ENCODE measurements at regions not wholly inside any gene's neighbourhood (a gene's known extent, or its start where the extent isn't known, plus 50 kb on each side); places are given as distances from the start of the nearest gene placed in this dataset.
A peak's percentile ranks its signal among the peaks of the same experiment; 100 is the strongest.
"Not testable (repeated sequence)": the region's sequence is repeated elsewhere in the genome, so short reads cannot be mapped to it uniquely, and the experiment has no call there.

DNA sequence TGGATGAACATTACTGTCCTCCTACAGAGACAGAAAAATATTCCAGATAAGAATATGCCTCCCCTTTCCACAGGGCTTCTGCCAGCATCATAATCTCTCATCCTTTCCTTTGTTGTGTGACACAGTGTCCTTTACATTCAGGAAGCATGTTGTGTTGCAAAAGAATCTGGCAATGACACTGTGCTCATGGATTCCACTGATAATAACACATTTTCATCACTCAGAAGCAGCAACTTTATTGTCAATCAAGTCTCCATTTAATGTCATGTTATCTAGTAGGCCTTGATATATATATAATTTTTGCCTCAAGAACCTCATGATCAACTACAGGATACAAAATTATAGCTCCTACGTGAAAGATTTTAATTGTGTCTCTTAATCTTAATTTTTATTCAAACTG, 833.9 kb downstream of the FSTL5 start:
- DNase-seq (ENCODE audit: extremely low read depth in 1 of 11, low read depth in 9 of 11, low spot score in 4 of 11), result no peak

DNA sequence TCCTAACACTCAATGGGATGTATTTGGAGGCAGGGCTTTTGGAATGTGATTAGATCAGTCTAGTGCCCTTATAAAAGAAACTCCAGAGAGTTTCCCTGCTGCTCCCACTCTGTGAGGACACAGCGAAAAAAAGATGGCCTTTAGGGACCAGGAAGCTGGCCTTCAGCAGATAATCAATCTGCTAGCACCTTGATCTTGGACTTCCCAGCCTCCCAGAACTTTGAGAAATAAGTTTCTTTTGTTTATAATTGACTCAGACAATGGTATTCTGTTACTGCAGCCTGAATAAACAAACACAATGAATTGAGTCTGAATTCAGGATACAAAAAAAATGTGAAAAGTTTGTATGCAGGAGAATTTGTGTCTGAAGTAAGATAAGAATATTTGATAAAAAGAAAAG, 842.1 kb downstream of the FSTL5 start:
- no peak for DNase-seq (ENCODE audit: extremely low read depth in 1 of 11, low read depth in 9 of 11, low spot score in 4 of 11)

DNA sequence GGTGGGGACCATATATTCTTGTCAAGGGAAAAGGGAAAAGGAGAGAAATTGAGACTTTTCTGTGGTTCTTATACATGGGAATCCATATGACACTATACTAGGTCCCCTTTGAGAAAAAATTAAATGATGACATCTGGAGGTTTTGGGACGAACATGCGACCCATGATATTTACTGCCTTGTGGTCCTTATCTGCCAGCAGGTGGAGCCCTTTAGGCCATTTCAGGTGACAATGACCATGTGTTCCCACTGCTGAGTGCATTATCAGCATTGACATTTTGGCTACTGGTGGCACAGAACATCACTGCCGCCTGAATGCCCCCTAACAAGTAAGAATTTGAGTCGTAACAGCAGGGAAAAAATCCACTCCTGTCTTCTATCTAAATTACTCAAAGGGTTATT, 843.4 kb downstream of the FSTL5 start:
- DNase-seq (ENCODE audit: extremely low read depth in 1 of 11, low read depth in 9 of 11, low spot score in 4 of 11), result peak in 2 of 11 donors; percentile 3 to 6

DNA sequence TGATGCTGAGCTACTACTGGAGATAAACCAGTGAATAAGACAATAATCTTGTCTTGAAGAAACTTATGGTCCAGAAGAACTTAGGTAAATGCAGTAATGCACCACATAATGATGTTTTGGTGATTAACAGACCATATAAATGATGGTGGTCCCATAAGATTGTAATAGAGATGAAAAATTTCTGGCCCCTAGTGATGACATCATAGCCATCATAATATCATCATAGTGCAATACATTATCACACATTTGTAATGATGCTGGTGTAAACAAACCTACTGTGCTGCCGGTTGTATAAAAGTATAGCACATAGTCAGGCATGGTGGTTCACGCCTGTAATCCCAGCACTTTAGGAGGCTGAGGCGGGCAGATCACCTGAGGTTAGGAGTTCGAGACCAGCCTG, 846.8 kb downstream of the FSTL5 start:
- no peak for DNase-seq (ENCODE audit: extremely low read depth in 1 of 11, low read depth in 9 of 11, low spot score in 4 of 11)

DNA sequence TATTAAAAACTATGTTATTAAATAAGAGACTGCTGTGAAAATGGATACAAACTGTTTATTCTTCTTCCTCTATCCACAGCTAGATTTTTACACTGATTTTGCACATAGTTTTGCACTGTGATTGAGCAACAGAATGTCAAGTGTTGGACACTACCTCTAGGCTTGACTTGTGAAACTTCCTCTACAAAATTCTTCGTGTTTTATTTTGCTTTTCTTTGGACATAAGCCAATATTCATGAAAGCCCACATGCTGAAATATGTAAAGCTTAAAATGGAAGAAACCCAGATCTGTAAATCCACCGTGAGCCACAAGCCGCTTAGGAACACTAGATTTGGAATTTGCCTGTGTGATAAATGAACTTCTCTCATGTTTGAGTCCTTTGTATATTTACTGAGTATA, 849.4 kb downstream of the FSTL5 start:
- DNase-seq (ENCODE audit: extremely low read depth in 1 of 11, low read depth in 9 of 11, low spot score in 4 of 11), result no peak

DNA sequence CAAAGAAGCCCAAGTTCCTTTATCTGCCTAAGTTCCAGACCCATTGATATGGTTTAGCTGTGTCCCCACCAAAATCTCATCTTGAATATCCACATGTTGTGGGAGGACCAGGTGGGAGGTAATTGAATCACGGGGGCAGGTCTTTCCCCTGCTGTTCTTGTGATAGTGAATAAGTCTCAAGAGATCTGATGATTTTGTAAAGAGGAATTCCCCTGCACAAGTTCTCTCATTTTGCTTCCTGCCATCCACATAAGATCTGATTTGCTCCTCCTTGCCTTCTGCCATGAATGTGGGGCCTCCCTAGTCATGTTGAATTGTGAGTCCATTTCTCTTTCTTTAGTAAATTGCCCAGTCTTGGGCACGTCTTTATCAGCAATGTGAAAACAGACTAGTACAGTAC, 860.2 kb downstream of the FSTL5 start:
- no peak for DNase-seq (ENCODE audit: extremely low read depth in 1 of 11, low read depth in 9 of 11, low spot score in 4 of 11)

DNA sequence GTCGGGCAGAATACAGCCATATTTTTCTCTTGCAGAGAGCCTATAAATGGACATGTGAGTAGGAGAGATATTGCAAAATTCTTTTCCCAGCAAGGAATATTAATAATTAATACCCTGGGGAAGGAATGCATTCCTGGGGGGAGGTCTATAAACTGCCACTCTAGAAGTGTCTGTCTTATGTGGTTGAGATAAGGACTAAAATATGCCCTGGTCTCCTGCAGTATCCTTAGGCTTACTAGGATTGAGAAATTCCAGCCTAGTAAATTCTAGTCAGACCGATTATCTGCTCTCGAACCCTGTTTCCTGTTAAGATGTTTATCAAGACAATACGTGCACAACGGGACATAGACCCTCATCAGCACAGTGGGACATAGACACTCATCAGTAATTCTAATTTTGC, 872.6 kb downstream of the FSTL5 start:
- no peak for DNase-seq (ENCODE audit: extremely low read depth in 1 of 11, low read depth in 9 of 11, low spot score in 4 of 11)

DNA sequence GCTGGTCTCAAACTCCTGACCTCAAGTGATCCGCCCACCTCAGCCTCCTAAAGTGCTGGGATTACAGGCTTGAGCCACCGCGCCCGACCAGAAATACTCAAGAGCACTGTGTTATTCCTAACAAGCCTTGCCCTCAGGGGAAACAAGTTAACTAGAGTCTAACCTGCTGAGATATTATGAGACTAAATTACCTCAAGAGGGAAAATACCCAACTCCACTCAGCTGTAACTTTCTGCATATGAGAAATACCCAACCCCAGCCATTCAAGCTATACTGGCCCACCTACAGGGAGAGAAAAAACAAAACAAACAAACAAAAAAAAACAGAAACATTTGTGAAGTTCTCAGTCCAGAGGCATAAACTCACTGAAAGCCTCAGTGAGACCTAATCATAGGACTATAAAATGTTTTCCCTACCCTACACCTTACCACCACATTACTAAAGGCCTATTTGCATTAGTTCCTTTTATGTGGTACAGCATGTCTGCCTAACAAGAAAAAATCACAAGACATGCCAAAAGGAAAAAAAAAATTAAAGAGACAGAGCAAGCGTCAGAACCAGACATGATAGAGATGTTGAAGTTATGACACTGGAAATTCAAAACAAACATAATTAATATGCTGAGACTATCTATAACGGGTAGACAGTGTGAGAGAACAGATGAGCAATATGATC, 876.0 kb downstream of the FSTL5 start:
- no peak for DNase-seq (ENCODE audit: extremely low read depth in 1 of 11, low read depth in 9 of 11, low spot score in 4 of 11)

DNA sequence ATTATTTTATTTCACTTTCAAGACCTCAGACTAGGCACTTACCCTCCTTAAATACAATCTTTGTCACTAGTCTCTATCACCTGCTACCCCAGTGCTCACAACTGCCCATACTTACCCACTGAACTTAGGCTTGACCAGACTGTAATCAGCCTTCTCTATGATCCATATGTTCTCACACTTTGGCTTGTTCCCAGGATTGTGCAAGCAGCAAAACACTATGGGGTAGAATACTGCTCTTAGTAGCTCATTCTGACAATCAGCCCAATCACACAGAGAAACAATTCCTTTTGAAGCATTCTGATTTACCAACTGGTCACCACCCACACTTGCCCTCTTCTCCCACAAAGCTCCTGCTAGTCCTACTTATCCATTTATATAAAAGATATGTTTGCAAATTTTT, 878.3 kb downstream of the FSTL5 start:
- no peak for DNase-seq (ENCODE audit: extremely low read depth in 1 of 11, low read depth in 9 of 11, low spot score in 4 of 11)

DNA sequence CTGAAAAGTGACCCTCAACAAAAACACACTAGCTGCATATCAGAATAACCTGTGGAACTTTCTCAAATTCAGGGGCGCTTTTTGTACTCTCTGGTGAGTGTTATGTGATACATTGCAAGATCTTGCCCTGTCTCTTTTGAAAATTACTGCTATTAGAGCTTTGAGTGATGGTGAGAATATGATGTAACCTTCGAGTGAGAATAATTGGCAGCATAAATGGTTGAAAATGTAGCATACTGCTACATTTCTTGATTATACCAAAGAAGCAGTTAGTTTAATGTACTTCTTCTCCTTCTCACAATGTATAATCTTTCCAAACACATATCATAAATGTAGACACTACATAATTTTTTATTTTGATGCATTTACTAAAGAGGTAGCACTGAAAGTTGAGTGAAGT, 882.9 kb downstream of the FSTL5 start:
- no peak for DNase-seq (ENCODE audit: extremely low read depth in 1 of 11, low read depth in 9 of 11, low spot score in 4 of 11)

DNA sequence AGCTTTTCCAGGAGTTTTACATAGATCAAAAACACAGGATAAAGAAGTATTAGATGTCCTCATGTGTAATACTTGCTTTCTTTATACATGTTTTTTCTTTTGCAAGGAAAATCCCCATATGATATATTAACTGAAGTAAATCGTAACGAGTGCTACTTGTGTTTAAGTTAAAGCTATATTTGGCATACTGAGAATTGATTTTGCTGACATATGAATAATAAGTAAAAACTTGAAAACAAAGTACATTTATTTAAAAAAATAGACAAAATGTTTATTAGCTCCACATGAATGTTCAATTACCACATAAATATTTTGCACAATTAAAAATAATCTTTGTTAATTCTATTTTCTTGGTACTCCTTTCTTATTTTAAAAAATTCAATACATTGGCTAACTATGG, 884.7 kb downstream of the FSTL5 start:
- no peak for DNase-seq (ENCODE audit: extremely low read depth in 1 of 11, low read depth in 9 of 11, low spot score in 4 of 11)

DNA sequence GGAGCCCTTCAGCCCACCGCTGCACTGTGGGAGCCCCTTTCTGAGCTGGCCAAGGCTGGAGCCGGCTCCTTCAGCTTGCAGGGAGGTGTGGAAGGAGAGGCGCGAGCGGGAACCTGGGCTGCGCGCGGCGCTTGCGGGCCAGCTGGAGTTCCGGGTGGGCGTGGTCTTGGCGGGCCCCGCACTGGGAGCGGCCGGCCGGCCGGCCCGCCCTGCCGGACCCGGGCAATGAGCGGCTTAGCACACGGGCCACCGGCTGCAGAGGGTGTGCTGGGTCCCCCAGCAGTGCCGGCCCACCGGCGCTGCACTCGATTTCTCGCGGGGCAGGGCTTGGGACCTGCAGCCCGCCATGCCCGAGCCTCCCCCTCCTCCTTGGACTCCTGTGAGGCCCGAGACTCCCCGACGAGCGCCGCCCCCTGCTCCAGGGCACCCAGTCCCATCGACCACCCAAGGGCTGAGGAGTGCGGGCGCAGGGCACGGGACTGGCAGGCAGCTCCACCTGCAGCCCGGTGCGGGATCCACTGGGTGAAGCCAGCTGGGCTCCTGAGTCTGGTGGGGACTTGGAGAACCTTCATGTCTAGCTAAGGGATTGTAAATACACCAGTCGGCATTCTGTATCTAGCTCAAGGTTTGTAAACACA, 886.5 kb downstream of the FSTL5 start:
- DNase-seq (ENCODE audit: extremely low read depth in 1 of 11, low read depth in 9 of 11, low spot score in 4 of 11), result not testable (repeated sequence)

DNA sequence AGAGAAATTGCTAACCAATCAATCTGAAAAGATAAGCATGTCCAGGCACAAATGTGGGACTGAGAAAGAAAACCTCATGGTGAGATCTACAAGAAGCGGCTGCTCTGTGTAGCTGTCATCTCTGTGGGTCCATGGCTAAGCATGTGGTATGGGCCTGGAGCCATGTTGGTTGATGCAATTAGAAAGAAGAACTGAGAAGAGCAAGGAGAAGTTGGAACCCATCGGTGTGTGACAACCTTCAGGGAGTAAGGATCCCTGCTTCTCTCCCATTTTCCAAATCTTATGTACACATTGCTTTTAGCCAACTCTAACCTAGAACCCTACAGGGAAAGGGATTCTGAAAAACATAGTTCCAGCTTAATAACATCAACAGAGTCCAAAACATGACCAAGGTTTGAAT, 890.2 kb downstream of the FSTL5 start:
- no peak for DNase-seq (ENCODE audit: extremely low read depth in 1 of 11, low read depth in 9 of 11, low spot score in 4 of 11)

DNA sequence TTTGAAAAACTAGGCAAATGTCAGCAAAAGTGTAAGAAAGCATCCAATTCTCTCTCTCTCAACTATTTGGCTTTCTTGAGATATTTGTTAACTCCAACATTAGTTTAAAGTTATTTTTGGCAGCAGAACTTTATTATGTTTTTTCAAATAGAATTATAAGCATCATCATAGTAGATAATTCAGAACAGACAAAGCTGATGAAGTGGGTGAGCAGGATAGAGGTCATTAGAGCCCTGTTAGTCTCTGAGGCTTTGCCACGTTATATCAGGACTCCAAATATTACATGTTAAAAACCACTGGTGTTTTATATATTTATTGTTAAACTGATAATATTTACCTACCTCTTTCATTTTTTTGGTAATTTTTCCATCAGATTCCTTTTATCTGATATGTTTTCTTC, 903.0 kb downstream of the FSTL5 start:
- DNase-seq (ENCODE audit: extremely low read depth in 1 of 11, low read depth in 9 of 11, low spot score in 4 of 11), result no peak

DNA sequence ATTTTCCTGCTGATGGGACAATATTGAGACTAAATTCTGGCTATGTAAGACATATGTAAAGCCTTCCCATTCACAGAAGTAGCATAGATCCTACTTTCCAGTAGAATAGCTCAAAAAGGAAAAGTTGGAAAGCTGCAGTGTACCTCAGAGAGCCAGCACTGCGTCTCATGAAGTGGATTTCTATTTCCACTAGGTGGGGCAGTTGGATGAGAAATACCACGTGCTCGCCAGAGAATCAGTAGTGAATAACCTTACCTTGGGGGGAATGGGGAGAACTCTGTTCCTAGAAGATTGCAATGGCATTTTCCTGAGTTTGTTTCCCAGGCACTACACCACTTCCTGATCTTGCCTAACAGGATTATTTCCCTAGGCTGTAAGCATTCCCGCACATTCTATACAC, 907.1 kb downstream of the FSTL5 start:
- DNase-seq (ENCODE audit: extremely low read depth in 1 of 11, low read depth in 9 of 11, low spot score in 4 of 11), result no peak

DNA sequence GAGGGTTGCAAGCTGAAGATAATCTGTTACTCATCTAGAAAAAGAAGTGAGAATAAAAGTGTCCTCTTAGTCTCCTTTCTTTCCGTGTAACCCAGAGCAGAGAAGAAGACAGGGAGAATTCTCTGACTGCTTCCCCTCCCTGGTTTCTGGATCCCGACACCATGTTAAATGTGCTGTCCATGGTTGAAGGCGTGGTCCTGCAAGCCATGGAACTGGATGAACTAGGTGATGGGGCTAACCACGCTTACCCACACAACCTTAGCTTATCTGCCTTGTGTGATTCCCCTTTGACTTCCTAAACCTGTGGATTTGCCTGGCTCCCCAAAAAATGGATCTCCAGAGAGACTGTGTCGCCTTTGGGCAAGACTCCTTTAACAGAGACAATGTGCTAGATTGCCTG, 907.6 kb downstream of the FSTL5 start:
- no peak for DNase-seq (ENCODE audit: extremely low read depth in 1 of 11, low read depth in 9 of 11, low spot score in 4 of 11)

DNA sequence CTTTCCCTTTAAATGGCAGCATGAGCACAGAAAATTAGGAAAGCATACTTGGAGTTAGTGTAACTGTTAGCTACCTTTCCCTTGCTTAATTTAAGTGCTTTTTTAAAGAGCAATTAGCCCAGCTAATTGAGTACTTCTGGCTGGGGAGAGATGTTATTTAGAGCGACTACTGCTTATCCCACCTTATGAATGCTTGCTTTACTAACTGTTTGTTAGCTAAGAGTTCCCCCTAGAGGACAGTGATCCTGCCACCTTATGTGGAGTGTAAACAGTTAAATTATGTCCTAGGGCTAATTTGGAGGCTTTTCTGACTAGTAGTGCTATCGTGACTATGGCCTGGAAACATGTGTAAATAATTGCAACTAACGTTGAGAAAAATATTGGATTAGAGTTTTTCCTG, 909.4 kb downstream of the FSTL5 start:
- DNase-seq (ENCODE audit: extremely low read depth in 1 of 11, low read depth in 9 of 11, low spot score in 4 of 11), result no peak

DNA sequence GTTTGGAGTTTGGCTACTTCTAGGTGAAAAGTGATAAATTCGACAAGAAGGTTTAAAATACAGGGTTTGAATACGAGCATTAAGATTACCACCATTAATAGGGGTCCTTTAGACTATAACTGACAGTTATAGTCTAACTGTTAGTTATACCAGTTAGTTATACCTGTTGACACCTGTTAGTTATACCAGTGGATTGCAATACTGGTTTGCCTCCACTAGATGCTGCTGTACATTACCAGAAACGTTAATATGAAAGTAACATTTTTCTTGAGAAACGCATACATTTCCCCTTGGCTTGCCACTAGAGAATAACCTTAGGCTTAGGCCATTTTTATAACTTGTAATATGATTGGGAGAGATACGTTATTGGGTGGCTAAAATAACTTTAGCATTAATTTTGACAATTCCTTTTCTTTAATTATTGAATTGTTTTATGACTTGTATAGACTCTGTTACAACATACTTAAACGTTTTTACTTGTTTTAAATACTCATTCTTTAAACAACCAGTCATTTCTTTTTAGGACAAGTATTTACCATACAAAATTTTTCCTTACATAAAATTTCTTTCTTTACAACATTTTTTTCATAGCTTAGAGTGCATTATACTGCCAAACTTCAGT, 911.2 kb downstream of the FSTL5 start:
- no peak for DNase-seq (ENCODE audit: extremely low read depth in 1 of 11, low read depth in 9 of 11, low spot score in 4 of 11)

DNA sequence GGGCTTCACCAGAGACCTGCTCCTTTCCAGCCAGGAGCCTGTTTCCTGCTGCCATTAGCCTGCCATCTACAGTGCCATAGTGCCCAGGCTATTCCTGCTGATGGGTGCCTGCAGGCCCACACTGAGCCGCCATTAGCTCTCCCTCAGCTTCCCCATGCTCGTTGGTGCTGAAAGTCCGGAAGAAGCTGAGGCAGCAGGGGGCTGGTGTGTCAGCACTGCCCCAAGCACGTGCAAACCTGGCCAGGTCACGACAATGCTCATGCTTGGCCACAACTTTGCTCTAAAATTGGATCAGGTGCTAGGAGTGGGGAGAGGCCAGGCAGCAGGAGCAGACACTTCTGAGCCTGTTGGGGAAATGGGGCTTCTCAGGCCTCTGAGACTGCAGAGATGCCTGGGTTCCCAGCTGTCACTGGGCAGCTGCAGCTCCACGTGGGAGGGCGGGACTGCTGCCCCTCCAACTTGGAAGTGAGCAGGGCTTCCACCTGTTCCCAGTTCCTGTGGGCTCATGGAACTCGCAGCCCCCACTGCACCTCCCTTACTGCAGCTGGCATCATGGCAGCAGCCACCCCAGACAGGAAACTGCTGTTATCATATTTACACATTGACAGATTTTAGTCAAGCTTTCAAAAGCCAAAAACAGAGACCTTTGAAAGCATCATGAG, 913.9 kb downstream of the FSTL5 start:
- no peak for DNase-seq (ENCODE audit: extremely low read depth in 1 of 11, low read depth in 9 of 11, low spot score in 4 of 11)

DNA sequence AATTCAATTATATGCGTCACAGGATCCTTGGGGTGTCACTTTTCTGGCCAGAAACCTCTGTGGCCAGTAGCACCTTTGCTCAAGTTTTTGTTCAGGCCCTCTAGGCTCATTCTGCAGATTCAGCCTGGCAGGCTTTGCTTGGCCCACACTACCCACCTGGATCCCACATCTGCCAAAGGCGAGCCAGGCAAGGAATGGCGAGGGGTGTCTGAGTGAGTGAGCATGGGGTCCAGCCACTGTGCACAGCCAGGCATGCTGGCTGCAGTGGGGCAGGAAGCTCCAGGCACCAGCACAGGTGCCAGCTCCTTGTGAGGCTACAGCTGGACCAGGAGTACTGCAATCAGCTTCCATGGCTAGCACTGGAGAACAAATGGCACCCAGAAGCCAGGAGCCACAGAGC, 914.9 kb downstream of the FSTL5 start:
- no peak for DNase-seq (ENCODE audit: extremely low read depth in 1 of 11, low read depth in 9 of 11, low spot score in 4 of 11)

Measured in renal cortex interstitium (tissue), 11 donors.